ENCODE measurements at regions not wholly inside any gene's neighbourhood (a gene's known extent, or its start where the extent isn't known, plus 50 kb on each side); places are given as distances from the start of the nearest gene placed in this dataset.

DNA sequence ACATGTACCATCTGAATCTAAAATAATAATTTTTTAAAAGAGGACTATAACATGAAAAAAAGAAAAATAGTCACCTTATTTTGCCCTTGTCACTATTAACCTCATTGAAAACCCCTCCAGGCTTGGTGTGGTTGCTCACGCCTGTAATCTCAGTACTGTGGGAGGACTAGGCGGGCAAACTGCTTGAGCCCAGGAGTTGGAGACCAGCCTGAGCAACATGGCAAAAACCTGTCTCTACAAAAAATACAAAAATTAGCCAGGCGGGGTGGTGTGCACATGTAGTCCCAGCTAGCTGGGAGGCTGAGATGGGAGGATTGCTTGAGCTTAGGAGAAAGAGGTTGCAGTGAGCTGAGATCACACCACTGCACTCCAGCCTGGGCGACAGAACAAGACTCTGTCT lies 126.3 kb upstream of the KRAS start:
- no peaks in the 10 kb centered on the region for H4K20me1 ChIP-seq (replicated peaks; ENCODE audit: control insufficient read depth, extremely low read depth, insufficient read depth, low read length)
- H3K9me3 ChIP-seq (replicated peaks; ENCODE audit: control insufficient read depth, insufficient read depth, low read length), result no peaks in the 10 kb centered on the region
- no peak overlapping the region for H3K4me2 ChIP-seq (ENCODE audit: insufficient read depth, low read length)
- POLR2A ChIA-PET, result no interaction called here
- no peak overlapping the region for H3K27ac ChIP-seq (ENCODE audit: insufficient read depth, low read depth, low read length)
- H3K4me1 ChIP-seq (ENCODE audit: control insufficient read depth, extremely low read depth, insufficient read depth, low read length), result no peaks in the 10 kb centered on the region
- H3K4me3 ChIP-seq (replicated peaks in 1 of 3; ENCODE audit: insufficient read depth in 1 of 3, low read depth in 1 of 3, low read length in 3 of 3), result no peak overlapping the region
- FAIRE-seq (no peak), DNase-seq (ENCODE audit: low read depth, low spot score) (no peak)
- no peak overlapping the region for H3K9ac ChIP-seq (replicated peaks; ENCODE audit: extremely low read depth, insufficient read depth, low read length)
- H2AFZ ChIP-seq (ENCODE audit: low read depth, low read length), result no peak overlapping the region
- peaks cover 6 to 10% of the 10 kb centered on the region in 2 experiments for H3K27me3 ChIP-seq (ENCODE audit: control insufficient read depth in 2 of 2, insufficient read depth in 2 of 2, low read length in 2 of 2)
- no peaks in the 10 kb centered on the region for H3K9me1 ChIP-seq (replicated peaks; ENCODE audit: control insufficient read depth, extremely low read depth, insufficient read depth, low read length)
- TF ChIP-seq EZH2 (IDR thresholded peaks at IDR 0.05; ENCODE audit: borderline replicate concordance, low read depth, low read length, severe bottlenecking), result no peak
- TF ChIP-seq, protein P1, sequence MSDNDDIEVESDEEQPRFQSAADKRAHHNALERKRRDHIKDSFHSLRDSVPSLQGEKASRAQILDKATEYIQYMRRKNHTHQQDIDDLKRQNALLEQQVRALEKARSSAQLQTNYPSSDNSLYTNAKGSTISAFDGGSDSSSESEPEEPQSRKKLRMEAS (IDR thresholded peaks at IDR 0.05; ENCODE audit: insufficient read depth, insufficient read length), result no peak
- TF ChIP-seq POLR2A (IDR thresholded peaks at IDR 0.05; ENCODE audit: low read depth, low read length), result no peak
- H3K79me2 ChIP-seq (ENCODE audit: control insufficient read depth, insufficient read depth, low read length), result no peaks in the 10 kb centered on the region
- CTCF ChIA-PET, result interaction anchor here (0.7 to 2.2 kb wide), 4 partner anchors 8 to 136 kb away, joined by 3 to 13 read pairs (median 5); no protein-coding TSS in a partner anchor
- dilution Hi-C loops (cut with MboI; ENCODE audit: extremely low pct_ligation_motif_present, low sequenced_read_pairs) (no loop called here), intact Hi-C loops (cut with micrococcal nuclease) (no loop called here)
- no peaks in the 10 kb centered on the region for H3K36me3 ChIP-seq (ENCODE audit: control insufficient read depth in 2 of 2, extremely low read depth in 1 of 2, insufficient read depth in 2 of 2, low read length in 2 of 2)
- BruUV-seq (replicated peaks), result no TSS peak

DNA sequence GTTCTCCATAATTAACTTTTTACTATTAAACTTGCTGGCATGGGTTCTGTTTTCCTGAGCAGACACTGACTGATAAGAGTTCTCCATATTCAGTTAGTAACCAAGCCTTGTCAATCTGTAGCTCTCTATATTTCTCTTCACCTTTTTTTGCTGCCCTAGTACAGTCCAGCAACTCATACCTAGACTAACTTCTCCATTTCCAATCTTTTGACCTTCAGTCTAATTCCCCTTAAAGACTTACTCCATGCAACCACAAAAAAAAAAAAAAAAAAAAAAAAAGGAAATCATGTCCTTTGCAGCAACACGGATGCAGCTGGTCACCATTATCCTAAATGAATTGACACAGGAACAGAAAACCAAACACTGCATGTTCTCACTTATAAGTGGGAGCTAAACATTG lies 125.7 kb upstream of the KRAS start:
- H3K9me1 ChIP-seq (replicated peaks; ENCODE audit: control insufficient read depth, extremely low read depth, insufficient read depth, low read length), result no peaks in the 10 kb centered on the region
- no peaks in the 10 kb centered on the region for H3K79me2 ChIP-seq (ENCODE audit: control insufficient read depth, insufficient read depth, low read length)
- ChIA-PET POLR2A (no interaction called here), CTCF (interaction anchor here (0.7 to 2.2 kb wide), 4 partner anchors 8 to 135 kb away, joined by 3 to 13 read pairs (median 5); no protein-coding TSS in a partner anchor)
- intact Hi-C loops (cut with micrococcal nuclease) (no loop called here), dilution Hi-C loops (cut with MboI; ENCODE audit: extremely low pct_ligation_motif_present, low sequenced_read_pairs) (no loop called here)
- no peak overlapping the region for H3K27ac ChIP-seq (ENCODE audit: insufficient read depth, low read depth, low read length)
- no peaks in the 10 kb centered on the region for H3K36me3 ChIP-seq (ENCODE audit: control insufficient read depth in 2 of 2, extremely low read depth in 1 of 2, insufficient read depth in 2 of 2, low read length in 2 of 2)
- no peak for DNase-seq (ENCODE audit: low read depth, low spot score)
- H3K27me3 ChIP-seq (ENCODE audit: control insufficient read depth in 2 of 2, insufficient read depth in 2 of 2, low read length in 2 of 2), result peaks cover 6 to 10% of the 10 kb centered on the region in 2 experiments
- no peak overlapping the region for H3K4me3 ChIP-seq (replicated peaks in 1 of 3; ENCODE audit: insufficient read depth in 1 of 3, low read depth in 1 of 3, low read length in 3 of 3)
- no peak for TF ChIP-seq JUN (IDR thresholded peaks at IDR 0.05; ENCODE audit: borderline replicate concordance, insufficient read depth, insufficient read length, low read depth)
- no peak for TF ChIP-seq FOS (IDR thresholded peaks at IDR 0.05; ENCODE audit: borderline replicate concordance, insufficient read depth, low read length)
- TF ChIP-seq, protein P1 (IDR thresholded peaks at IDR 0.05; ENCODE audit: insufficient read depth, insufficient read length), result no peak
- H2AFZ ChIP-seq (ENCODE audit: low read depth, low read length), result no peak overlapping the region
- no TSS peak for BruUV-seq (replicated peaks)
- no peak for FAIRE-seq
- H3K4me2 ChIP-seq (ENCODE audit: insufficient read depth, low read length), result no peak overlapping the region
- no peaks in the 10 kb centered on the region for H3K4me1 ChIP-seq (ENCODE audit: control insufficient read depth, extremely low read depth, insufficient read depth, low read length)
- H3K9ac ChIP-seq (replicated peaks; ENCODE audit: extremely low read depth, insufficient read depth, low read length), result no peak overlapping the region
- H4K20me1 ChIP-seq (replicated peaks; ENCODE audit: control insufficient read depth, extremely low read depth, insufficient read depth, low read length), result no peaks in the 10 kb centered on the region
- no peaks in the 10 kb centered on the region for H3K9me3 ChIP-seq (replicated peaks; ENCODE audit: control insufficient read depth, insufficient read depth, low read length)

Measured in endothelial cell of umbilical vein (primary cell).